H1 (cell line): ENCODE measurements at regions not wholly inside any gene's neighbourhood (a gene's known extent, or its start where the extent isn't known, plus 50 kb on each side); places are given as distances from the start of the nearest gene placed in this dataset.

Source experiments
- CTCF ChIA-PET: fragments of 300-600 bp; sonication (Branson Sonifier 250); formaldehyde crosslinking; loops from one replicate; lab custom pipeline; 2021; ENCODE audit not compliant: partially characterized antibody; lab: Charles Lee
- POLR2A ChIA-PET: fragments of 300-600 bp; sonication (Branson Sonifier 250); formaldehyde crosslinking; loops from one replicate; lab custom pipeline; 2021; ENCODE audit warnings: inconsistent platforms; ENCODE audit not compliant: partially characterized antibody; lab: Charles Lee
- DNase-seq, 2 experiments: peaks; one replicate each; pipeline versions ENCODE4 v3.0.0 to v3.0.0-alpha.2; 2010 to 2022; ENCODE audit warnings: low spot score in 2 of 2, low read depth in 1 of 2, mixed read lengths in 1 of 2
- FAIRE-seq: peaks from 2 replicates; lab custom pipeline; 2011; peaks lifted over from hg19 to GRCh38; lab: Jason Lieb, UNC
- H2AFZ ChIP-seq: 2 replicates; pipeline ENCODE4 v1.8.1; 2012; ENCODE audit warnings: low read length, inconsistent platforms
- H2AK5ac ChIP-seq: 2 replicates; pipeline ENCODE4 v1.6.1; 2013; ENCODE audit warnings: low read depth, low read length
- H2BK120ac ChIP-seq: replicated peaks from 2 replicates; pipeline ENCODE3; 2013; ENCODE audit warnings: low read depth, low read length, inconsistent platforms
- H2BK12ac ChIP-seq: 2 replicates; pipeline ENCODE4 v1.6.1; 2013; ENCODE audit warnings: low read depth, low read length
- H2BK15ac ChIP-seq: 2 replicates; pipeline ENCODE4 v1.6.1; 2013; ENCODE audit warnings: low read length
- H2BK20ac ChIP-seq: 2 replicates; pipeline ENCODE4 v1.6.1; 2013; ENCODE audit warnings: low read length
- H2BK5ac ChIP-seq: 2 replicates; pipeline ENCODE4 v1.6.1; 2013; ENCODE audit warnings: low read depth, low read length
- H3K14ac ChIP-seq: 2 replicates; pipeline ENCODE4 v1.6.1; 2013; ENCODE audit warnings: inconsistent platforms; ENCODE audit not compliant: insufficient read length
- H3K18ac ChIP-seq: 2 replicates; pipeline ENCODE4 v1.6.1; 2013; ENCODE audit warnings: low read length; ENCODE audit errors: extremely low read depth
- H3K23ac ChIP-seq: 2 replicates; pipeline ENCODE4 v1.6.1; 2013; ENCODE audit warnings: inconsistent platforms; ENCODE audit not compliant: insufficient read length
- H3K23me2 ChIP-seq: 2 replicates; pipeline ENCODE4 v1.6.1; 2013; ENCODE audit warnings: low read depth, low read length
- H3K27ac ChIP-seq: 2 replicates; pipeline ENCODE4 v1.6.1; 2011; ENCODE audit warnings: low read depth, low read length, inconsistent platforms
- H3K27me3 ChIP-seq, 4 experiments: replicated peaks in 1 of 4; 1 replicate in 1 of 4; 2 replicates in 3 of 4; pipeline versions ENCODE4 v1.6.1 to v1.8.1; 2011 to 2013; ENCODE audit warnings: low read length in 3 of 4, mild to moderate bottlenecking in 3 of 4, inconsistent platforms in 2 of 4, mixed read lengths in 2 of 4, moderate library complexity in 1 of 4; ENCODE audit not compliant: control insufficient read depth in 3 of 4, insufficient read depth in 3 of 4; ENCODE audit errors: extremely low read depth in 1 of 4
- H3K36me3 ChIP-seq, 4 experiments: 2 replicates each; pipeline versions ENCODE4 v1.6.1 to v1.8.1; 2011 to 2013; ENCODE audit warnings: mild to moderate bottlenecking in 4 of 4, low read length in 3 of 4, moderate library complexity in 2 of 4, control low read depth in 1 of 4, inconsistent platforms in 1 of 4; ENCODE audit not compliant: insufficient read depth in 4 of 4, control insufficient read depth in 2 of 4
- H3K4ac ChIP-seq: replicated peaks from 2 replicates; pipeline ENCODE3; 2013; ENCODE audit warnings: low read length, low read depth, mixed read lengths, inconsistent platforms; ENCODE audit not compliant: insufficient read length
- H3K4me1 ChIP-seq, 4 experiments: replicated peaks in 1 of 4; 1 replicate in 1 of 4; 2 replicates in 3 of 4; pipeline versions ENCODE4 v1.6.1 to v1.8.1; 2011 to 2013; ENCODE audit warnings: low read length in 3 of 4, inconsistent platforms in 2 of 4, mixed read lengths in 1 of 4; ENCODE audit not compliant: insufficient read depth in 4 of 4, control insufficient read depth in 3 of 4
- H3K4me2 ChIP-seq, 2 experiments: 2 replicates each; pipeline versions ENCODE4 v1.6.1 to v1.8.1; 2011 to 2013; ENCODE audit warnings: low read depth in 2 of 2, low read length in 2 of 2, control low read depth in 1 of 2, inconsistent platforms in 1 of 2, mild to moderate bottlenecking in 1 of 2; ENCODE audit not compliant: insufficient read depth in 1 of 2
- H3K4me3 ChIP-seq, 4 experiments: fragments of 200-600, 300-600 bp in 1 of 4; sonication (generic), shearing (Covaris generic), sonication (Bioruptor Twin) in 1 of 4; 2 replicates each; pipeline versions ENCODE4 v1.5.1 to v1.8.1; 2011 to 2016; ENCODE audit warnings: low read length in 4 of 4, low read depth in 3 of 4, control low read depth in 2 of 4, inconsistent platforms in 2 of 4, mild to moderate bottlenecking in 2 of 4, mixed read lengths in 1 of 4, moderate library complexity in 1 of 4; ENCODE audit not compliant: insufficient read depth in 2 of 4; ENCODE audit errors: extremely low read depth in 1 of 4
- H3K56ac ChIP-seq: replicated peaks from 2 replicates; pipeline ENCODE3; 2013; ENCODE audit warnings: low read depth, mild to moderate bottlenecking, mixed read lengths, low read length, inconsistent platforms; ENCODE audit not compliant: insufficient read length
- H3K79me1 ChIP-seq: 2 replicates; pipeline ENCODE4 v1.6.1; 2013; ENCODE audit warnings: low read depth, low read length, control low read depth
- H3K79me2 ChIP-seq, 2 experiments: 2 replicates each; pipeline versions ENCODE4 v1.6.1 to v1.8.1; 2012 to 2013; ENCODE audit warnings: low read length in 2 of 2, mild to moderate bottlenecking in 2 of 2, inconsistent platforms in 1 of 2; ENCODE audit not compliant: insufficient read depth in 2 of 2, control insufficient read depth in 1 of 2
- H3K9ac ChIP-seq, 4 experiments: replicated peaks in 1 of 4; 1 replicate in 1 of 4; 2 replicates in 3 of 4; pipeline versions ENCODE4 v1.6.1 to v1.8.1; 2011 to 2013; ENCODE audit warnings: low read depth in 3 of 4, low read length in 3 of 4, control low read depth in 2 of 4, mild to moderate bottlenecking in 2 of 4, moderate library complexity in 2 of 4, inconsistent platforms in 1 of 4; ENCODE audit errors: extremely low read depth in 1 of 4
- H3K9me3 ChIP-seq, 2 experiments: 2 replicates each; pipeline versions ENCODE4 v1.6.1 to v1.8.1; 2012 to 2013; ENCODE audit warnings: mild to moderate bottlenecking in 2 of 2, moderate library complexity in 2 of 2, control low read depth in 1 of 2, inconsistent platforms in 1 of 2, low read depth in 1 of 2, low read length in 1 of 2, mixed read lengths in 1 of 2; ENCODE audit not compliant: insufficient read depth in 2 of 2
- H4K20me1 ChIP-seq, 2 experiments: replicated peaks in 1 of 2; 2 replicates each; pipeline versions ENCODE3 to v1.8.1; 2011 to 2013; ENCODE audit warnings: inconsistent platforms in 2 of 2, low read length in 2 of 2, mild to moderate bottlenecking in 1 of 2; ENCODE audit not compliant: insufficient read depth in 2 of 2, control insufficient read depth in 1 of 2
- H4K5ac ChIP-seq: 2 replicates; pipeline ENCODE4 v1.6.1; 2013; ENCODE audit warnings: low read length, low read depth, mixed read lengths, inconsistent platforms; ENCODE audit not compliant: insufficient read length
- H4K8ac ChIP-seq: 2 replicates; pipeline ENCODE4 v1.8.0; 2013; ENCODE audit warnings: mild to moderate bottlenecking, moderate library complexity, low read length, inconsistent platforms; ENCODE audit not compliant: insufficient read depth; ENCODE audit errors: extremely low read depth
- H4K91ac ChIP-seq: replicated peaks from 2 replicates; pipeline ENCODE3; 2013; ENCODE audit warnings: low read length, mixed read lengths, inconsistent platforms; ENCODE audit not compliant: insufficient read length
- CHD1 ChIP-seq: IDR thresholded peaks from 2 replicates; pipeline ENCODE4 v1.6.1; 2012; ENCODE audit warnings: low read depth, low read length, improper control_type of control experiment
- MAX ChIP-seq: IDR thresholded peaks from 2 replicates; pipeline ENCODE4 v1.6.1; 2012; ENCODE audit warnings: inconsistent platforms
- POLR2AphosphoS5 ChIP-seq: IDR thresholded peaks from 2 replicates; pipeline ENCODE4 v1.6.1; 2011; ENCODE audit warnings: low read depth, low read length
- RAD21 ChIP-seq, 2 experiments: IDR thresholded peaks in 1 of 2; conservative IDR thresholded peaks in 1 of 2; 2 replicates each; pipeline ENCODE4 v1.6.1; 2011; ENCODE audit warnings: low read depth in 2 of 2, low read length in 2 of 2, improper control_type of control experiment in 1 of 2, inconsistent platforms in 1 of 2, mild to moderate bottlenecking in 1 of 2, moderate library complexity in 1 of 2
- WGBS, 2 experiments: shearing (Covaris generic) in 1 of 2; methylation state at CpG; one replicate each; pipeline versions ENCODE4 v1.1.6 to v1.1.7; 2013 to 2015; ENCODE audit warnings: low lambda C conversion rate in 2 of 2, mixed read lengths in 2 of 2, inconsistent platforms in 1 of 2, low coverage in 1 of 2, missing lambda C conversion rate in 1 of 2; ENCODE audit not compliant: insufficient replicate concordance in 2 of 2, insufficient coverage in 1 of 2, insufficient read length in 1 of 2; ENCODE audit errors: extremely low coverage in 1 of 2, missing lambda C conversion rate in 1 of 2; 5-methylcytosine and 5-hydroxymethylcytosine counted together

GRCh38 chr1:103160281-103160680, 52.0 kb upstream of the COL11A1 start:
- no peak overlapping the region for H2BK12ac ChIP-seq
- H2AK5ac ChIP-seq: no peak overlapping the region
- no peak overlapping the region for H4K91ac ChIP-seq
- no peak overlapping the region for H3K4ac ChIP-seq
- H3K4me2 ChIP-seq: no peak overlapping the region
- H3K27me3 ChIP-seq: no peaks in the 10 kb centered on the region
- no peak for FAIRE-seq
- POLR2A ChIA-PET: no interaction called here
- H3K9ac ChIP-seq: no peak overlapping the region
- CTCF ChIA-PET: interaction anchor here (1.1 kb wide), 1 partner anchor 39 kb away, joined by 3 read pairs; no protein-coding TSS in a partner anchor
- no peaks in the 10 kb centered on the region for H3K79me2 ChIP-seq
- H3K23me2 ChIP-seq: no peaks in the 10 kb centered on the region
- H2BK15ac ChIP-seq: no peak overlapping the region
- no peak overlapping the region for H2BK120ac ChIP-seq
- no peaks in the 10 kb centered on the region for H3K36me3 ChIP-seq
- H3K4me3 ChIP-seq: no peak overlapping the region
- no peaks in the 10 kb centered on the region for H3K4me1 ChIP-seq
- no peak overlapping the region for H2BK5ac ChIP-seq
- H4K8ac ChIP-seq: no peak overlapping the region
- H2AFZ ChIP-seq: no peak overlapping the region
- no peaks in the 10 kb centered on the region for H3K79me1 ChIP-seq
- H2BK20ac ChIP-seq: no peak overlapping the region
- no peak overlapping the region for H4K5ac ChIP-seq
- H3K27ac ChIP-seq: no peak overlapping the region
- no peak for DNase-seq
- no peaks in the 10 kb centered on the region for H4K20me1 ChIP-seq
- TF ChIP-seq CHD1 (no peak), POLR2AphosphoS5 (no peak), MAX (no peak), RAD21 (IDR thresholded peaks at IDR 0.05 in 1 of 2, conservative IDR thresholded peaks at IDR 0.05 in 1 of 2; ENCODE audit: low read depth in 2 of 2, low read length in 2 of 2) (no peak)
- no peak overlapping the region for H3K56ac ChIP-seq
- 79% methylated on average over 1 of the region's 1 CpG; no CpG with 5 or more reads in 1 of the 2 experiments for WGBS, 2 experiments
- H3K9me3 ChIP-seq: no peaks in the 10 kb centered on the region
- H3K18ac ChIP-seq: no peak overlapping the region
- H3K14ac ChIP-seq: no peak overlapping the region
- H3K23ac ChIP-seq: no peak overlapping the region
